ENCODE measurements at regions not wholly inside any gene's neighbourhood (a gene's known extent, or its start where the extent isn't known, plus 50 kb on each side); places are given as distances from the start of the nearest gene placed in this dataset.

GRCh38 chr3:124158168-124158881 is 166.4 kb upstream of the ROPN1 start:
- Histone ChIP-seq H3K4me2 (replicated peaks; ENCODE audit: extremely low read depth, low read length, poor library complexity, severe bottlenecking) (no peak overlapping the region), H2AFZ (ENCODE audit: insufficient read depth, low read depth, low read length, poor library complexity, severe bottlenecking) (no peak overlapping the region), H3K9ac (ENCODE audit: insufficient read depth, low read length, poor library complexity, severe bottlenecking) (no peak overlapping the region), H3K27ac (ENCODE audit: low read depth in 1 of 2, low read length in 2 of 2) (no peak overlapping the region), H4K20me1 (ENCODE audit: insufficient read depth, low read length) (no peaks in the 10 kb centered on the region), H3K79me2 (ENCODE audit: insufficient read depth, low read length) (no peaks in the 10 kb centered on the region), H3K9me3 (replicated peaks in 1 of 2; ENCODE audit: control insufficient read depth in 1 of 2, insufficient read depth in 1 of 2, low read length in 2 of 2) (no peaks in the 10 kb centered on the region), H3K4me1 (ENCODE audit: control insufficient read depth in 1 of 2, insufficient read depth in 2 of 2, low read length in 2 of 2) (no peaks in the 10 kb centered on the region), H3K4me3 (replicated peaks in 1 of 3; ENCODE audit: low read depth in 2 of 3, low read length in 3 of 3) (no peak overlapping the region), H3K36me3 (replicated peaks in 1 of 2; ENCODE audit: control insufficient read depth in 1 of 2, insufficient read depth in 2 of 2, low read length in 2 of 2) (no peaks in the 10 kb centered on the region), H3K27me3 (ENCODE audit: control insufficient read depth in 2 of 2, insufficient read depth in 2 of 2, low read length in 2 of 2) (no peaks in the 10 kb centered on the region)
- H3K4me1 Mint-ChIP-seq, result no peaks in the 10 kb centered on the region
- intact Hi-C loops (cut with micrococcal nuclease), result no loop called here
- TF ChIP-seq, protein P1, sequence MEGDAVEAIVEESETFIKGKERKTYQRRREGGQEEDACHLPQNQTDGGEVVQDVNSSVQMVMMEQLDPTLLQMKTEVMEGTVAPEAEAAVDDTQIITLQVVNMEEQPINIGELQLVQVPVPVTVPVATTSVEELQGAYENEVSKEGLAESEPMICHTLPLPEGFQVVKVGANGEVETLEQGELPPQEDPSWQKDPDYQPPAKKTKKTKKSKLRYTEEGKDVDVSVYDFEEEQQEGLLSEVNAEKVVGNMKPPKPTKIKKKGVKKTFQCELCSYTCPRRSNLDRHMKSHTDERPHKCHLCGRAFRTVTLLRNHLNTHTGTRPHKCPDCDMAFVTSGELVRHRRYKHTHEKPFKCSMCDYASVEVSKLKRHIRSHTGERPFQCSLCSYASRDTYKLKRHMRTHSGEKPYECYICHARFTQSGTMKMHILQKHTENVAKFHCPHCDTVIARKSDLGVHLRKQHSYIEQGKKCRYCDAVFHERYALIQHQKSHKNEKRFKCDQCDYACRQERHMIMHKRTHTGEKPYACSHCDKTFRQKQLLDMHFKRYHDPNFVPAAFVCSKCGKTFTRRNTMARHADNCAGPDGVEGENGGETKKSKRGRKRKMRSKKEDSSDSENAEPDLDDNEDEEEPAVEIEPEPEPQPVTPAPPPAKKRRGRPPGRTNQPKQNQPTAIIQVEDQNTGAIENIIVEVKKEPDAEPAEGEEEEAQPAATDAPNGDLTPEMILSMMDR (IDR thresholded peaks at IDR 0.05), result no peak
- H3K36me3 Mint-ChIP-seq, result no peaks in the 10 kb centered on the region
- H3K27me3 Mint-ChIP-seq (ENCODE audit: low read depth in 3 of 3), result peaks cover 0 to 4% (median 0%) of the 10 kb centered on the region in 3 donors
- no peak overlapping the region for H3K27ac Mint-ChIP-seq
- WGBS (ENCODE audit: insufficient coverage), result 94% methylated on average over 2 of the region's 5 CpGs
- no peaks in the 10 kb centered on the region for H3K9me3 Mint-ChIP-seq
- DNase-seq, result no peak
- H3K4me3 Mint-ChIP-seq, result no peak overlapping the region

DNA sequence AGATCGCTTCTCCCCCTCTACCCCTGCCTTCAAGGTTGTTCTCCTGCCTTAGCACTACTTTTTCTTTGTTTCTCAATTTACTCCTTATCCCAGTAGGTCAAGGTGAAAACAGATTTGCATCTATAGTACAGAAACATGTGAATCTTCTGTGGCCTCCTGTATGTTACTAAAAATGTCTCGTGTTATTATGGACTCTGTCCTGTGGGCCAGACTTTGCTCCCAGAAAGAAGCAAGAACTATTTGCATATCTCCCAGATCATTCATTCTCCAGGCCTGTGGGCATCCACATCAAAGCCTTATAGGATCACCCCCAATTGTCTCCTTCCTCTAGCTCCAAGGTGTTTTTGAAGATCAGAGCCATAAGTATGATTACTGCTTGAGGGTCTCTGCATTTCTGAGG is 169.5 kb upstream of the ROPN1 start:
- H3K36me3 ChIP-seq (replicated peaks in 1 of 2; ENCODE audit: control insufficient read depth in 1 of 2, insufficient read depth in 2 of 2, low read length in 2 of 2), result no peaks in the 10 kb centered on the region
- no peak overlapping the region for H3K27ac ChIP-seq (ENCODE audit: low read depth in 1 of 2, low read length in 2 of 2)
- no peak overlapping the region for H3K27ac Mint-ChIP-seq
- H3K36me3 Mint-ChIP-seq, result no peaks in the 10 kb centered on the region
- WGBS (ENCODE audit: insufficient coverage), result 86% methylated on average over 1 of the region's 2 CpGs
- DNase-seq, result no peak
- no peak overlapping the region for H2AFZ ChIP-seq (ENCODE audit: insufficient read depth, low read depth, low read length, poor library complexity, severe bottlenecking)
- H3K9ac ChIP-seq (ENCODE audit: insufficient read depth, low read length, poor library complexity, severe bottlenecking), result no peak overlapping the region
- peaks cover 0 to 6% (median 3%) of the 10 kb centered on the region in 3 donors for H3K27me3 Mint-ChIP-seq (ENCODE audit: low read depth in 3 of 3)
- H3K4me3 Mint-ChIP-seq, result no peak overlapping the region
- H3K4me1 ChIP-seq (ENCODE audit: control insufficient read depth in 1 of 2, insufficient read depth in 2 of 2, low read length in 2 of 2), result no peaks in the 10 kb centered on the region
- TF ChIP-seq, protein P1 (IDR thresholded peaks at IDR 0.05), result no peak
- no peaks in the 10 kb centered on the region for H3K9me3 Mint-ChIP-seq
- no peaks in the 10 kb centered on the region for H4K20me1 ChIP-seq (ENCODE audit: insufficient read depth, low read length)
- H3K9me3 ChIP-seq (replicated peaks in 1 of 2; ENCODE audit: control insufficient read depth in 1 of 2, insufficient read depth in 1 of 2, low read length in 2 of 2), result no peaks in the 10 kb centered on the region
- no peak overlapping the region for H3K4me2 ChIP-seq (replicated peaks; ENCODE audit: extremely low read depth, low read length, poor library complexity, severe bottlenecking)
- H3K4me3 ChIP-seq (replicated peaks in 1 of 3; ENCODE audit: low read depth in 2 of 3, low read length in 3 of 3), result no peak overlapping the region
- peaks cover 0 to 2% of the 10 kb centered on the region in 2 donors for H3K27me3 ChIP-seq (ENCODE audit: control insufficient read depth in 2 of 2, insufficient read depth in 2 of 2, low read length in 2 of 2)
- no peaks in the 10 kb centered on the region for H3K79me2 ChIP-seq (ENCODE audit: insufficient read depth, low read length)
- H3K4me1 Mint-ChIP-seq, result no peaks in the 10 kb centered on the region
- intact Hi-C loops (cut with micrococcal nuclease), result no loop called here

Data from CD14-positive monocyte (primary cell).